GM12892 (cell line): ENCODE measurements at regions not wholly inside any gene's neighbourhood (a gene's known extent, or its start where the extent isn't known, plus 50 kb on each side); places are given as distances from the start of the nearest gene placed in this dataset.

Experiments used
- DNase-seq: peaks from one replicate; pipeline ENCODE4 v3.0.0; 2011; ENCODE audit not compliant: insufficient read length
- FAIRE-seq: peaks from 2 replicates; lab custom pipeline; 2011; peaks lifted over from hg19 to GRCh38; lab: Jason Lieb, UNC
- POLR2A ChIP-seq: IDR thresholded peaks from 2 replicates; pipeline ENCODE4 v1.6.1; 2011; ENCODE audit warnings: low read depth, low read length, control low read depth
- POLR2AphosphoS5 ChIP-seq: IDR thresholded peaks from 2 replicates; pipeline ENCODE4 v1.6.1; 2011; ENCODE audit warnings: low read depth, low read length, control low read depth
- TAF1 ChIP-seq: IDR thresholded peaks from 2 replicates; pipeline ENCODE4 v1.6.1; 2011; ENCODE audit warnings: low read depth, mild to moderate bottlenecking, control low read depth, low read length, borderline replicate concordance

DNA sequence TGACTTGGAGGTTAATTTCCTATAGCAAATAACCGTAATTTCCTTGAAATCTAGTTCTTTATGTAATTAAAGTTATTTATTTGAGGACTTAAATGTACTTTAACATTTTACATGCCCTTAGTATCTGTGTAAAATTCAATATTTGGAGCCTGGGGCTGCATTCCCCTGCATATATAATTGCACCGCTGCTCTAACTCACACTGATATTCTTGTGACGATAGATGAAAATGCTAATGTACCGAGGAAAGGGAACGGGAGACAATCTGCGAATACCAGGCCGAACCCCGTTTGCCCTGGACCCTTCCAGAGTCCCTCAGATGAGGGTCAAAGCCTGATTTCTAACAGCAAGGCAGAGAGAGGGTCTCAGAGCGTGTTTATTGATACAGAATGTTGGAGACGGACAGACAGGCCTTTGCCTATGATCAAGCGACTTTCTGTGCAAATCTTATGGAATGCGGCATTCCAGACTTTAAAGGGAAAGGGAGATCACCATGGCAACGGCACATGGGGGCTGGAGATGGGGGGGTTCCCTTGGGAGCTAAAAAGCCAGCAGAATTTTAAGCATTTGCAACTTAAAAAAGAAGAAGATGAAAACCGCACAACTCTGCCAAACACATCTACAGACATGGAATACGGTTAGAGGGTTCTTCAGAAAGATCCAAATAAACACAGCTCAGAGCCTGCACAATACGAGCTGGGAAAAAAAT, 57.6 kb upstream of the TWIST2 start:
- DNase-seq (no peak), FAIRE-seq (no peak)
- no peak for TF ChIP-seq TAF1
- no peak for TF ChIP-seq POLR2A
- TF ChIP-seq POLR2AphosphoS5 = no peak

DNA sequence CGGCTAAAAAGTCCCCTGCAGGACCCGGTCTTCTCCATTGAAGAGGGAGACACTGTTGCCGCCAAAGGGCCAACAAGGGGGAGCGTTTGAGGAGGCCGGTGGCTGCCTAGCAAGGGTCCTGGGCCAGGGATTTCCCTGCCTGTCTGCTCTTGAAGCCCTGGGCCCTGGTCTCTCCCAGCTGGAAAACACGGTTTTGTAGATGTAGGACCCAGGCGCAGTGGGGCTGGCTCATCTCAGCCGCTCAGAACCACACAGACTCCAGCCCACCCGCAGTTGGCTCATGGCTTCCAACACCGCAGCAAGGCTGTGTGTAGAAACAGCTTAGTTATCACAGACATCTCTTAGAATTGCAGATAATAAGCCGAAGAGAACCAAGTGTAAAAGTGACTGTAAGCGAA, 57.1 kb upstream of the TWIST2 start:
- DNase-seq (no peak), FAIRE-seq (no peak)
- TF ChIP-seq POLR2AphosphoS5 (no peak), TAF1 (no peak), POLR2A (no peak)

DNA sequence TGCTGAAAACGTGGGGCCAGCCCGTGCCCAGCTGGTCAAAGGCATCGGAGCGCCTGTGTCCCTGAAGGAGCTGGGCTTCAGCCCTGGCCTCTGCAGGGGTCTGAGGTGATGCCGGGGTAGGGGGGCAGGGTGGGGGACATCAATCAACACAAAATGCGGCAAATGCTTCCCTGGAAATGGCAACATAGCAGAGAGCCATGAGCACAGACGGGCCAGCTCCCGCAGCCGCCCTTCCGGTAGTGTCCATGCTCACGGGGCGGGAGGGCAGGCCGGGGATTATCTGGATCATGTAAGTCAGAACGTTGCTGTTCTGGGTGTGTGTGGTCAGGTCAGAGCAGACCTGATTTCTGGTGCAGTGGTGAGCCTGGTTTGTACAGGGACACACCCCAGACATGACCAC, 56.5 kb upstream of the TWIST2 start:
- FAIRE-seq (no peak), DNase-seq (no peak)
- no peak for TF ChIP-seq POLR2A
- no peak for TF ChIP-seq POLR2AphosphoS5
- no peak for TF ChIP-seq TAF1

DNA sequence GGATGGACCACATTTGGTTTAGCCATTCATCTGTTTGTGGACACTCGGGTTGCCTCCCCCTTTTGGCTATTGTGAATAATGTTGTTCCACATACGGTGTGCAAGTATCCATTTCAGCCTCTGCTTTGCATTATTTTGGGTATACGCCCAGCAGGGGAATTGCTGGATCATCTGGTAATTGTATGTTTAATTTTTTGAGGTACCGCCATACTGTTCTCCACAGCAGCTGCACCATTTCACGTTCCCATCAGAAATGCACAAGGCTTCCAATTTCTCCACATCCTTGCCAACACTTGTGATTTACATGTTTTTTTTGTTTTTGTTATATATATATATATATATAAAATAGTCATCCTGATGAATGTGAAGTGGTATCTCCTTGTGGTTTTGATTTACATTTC, 54.6 kb upstream of the TWIST2 start:
- FAIRE-seq = no peak
- DNase-seq = no peak
- TF ChIP-seq POLR2AphosphoS5 (no peak), POLR2A (no peak), TAF1 (no peak)

DNA sequence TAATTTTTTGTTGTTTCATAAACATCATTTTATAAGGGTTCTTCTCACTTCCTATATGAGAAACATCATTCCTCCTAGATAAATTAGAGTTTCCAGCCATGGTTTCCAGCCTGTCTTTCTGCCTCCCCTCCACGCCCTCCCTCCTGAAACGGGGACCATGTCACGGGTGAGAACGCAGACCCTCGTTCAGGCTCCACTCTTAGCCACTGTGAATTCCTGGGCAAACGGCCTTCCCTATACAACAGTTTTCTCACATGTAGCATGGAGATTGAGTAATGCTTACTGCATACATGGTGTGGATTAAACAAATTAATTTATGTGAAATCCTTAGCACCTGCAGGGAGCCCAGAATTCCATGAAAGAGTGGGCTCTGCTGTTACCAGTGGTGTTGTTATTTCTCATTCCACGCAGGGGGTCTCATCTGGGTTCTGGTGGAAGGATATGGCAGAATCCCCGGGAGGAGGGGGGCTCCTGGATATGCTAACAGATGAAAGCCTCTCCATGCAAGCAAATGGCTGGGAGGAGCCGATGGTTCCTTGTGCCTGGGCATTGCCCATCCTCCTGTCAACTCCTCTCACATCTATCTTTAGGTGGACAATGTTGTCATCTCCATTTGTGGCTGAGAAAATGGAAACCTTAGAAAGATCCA, 54.0 kb upstream of the TWIST2 start:
- TF ChIP-seq POLR2A (no peak), TAF1 (no peak)
- FAIRE-seq (no peak), DNase-seq (no peak)

DNA sequence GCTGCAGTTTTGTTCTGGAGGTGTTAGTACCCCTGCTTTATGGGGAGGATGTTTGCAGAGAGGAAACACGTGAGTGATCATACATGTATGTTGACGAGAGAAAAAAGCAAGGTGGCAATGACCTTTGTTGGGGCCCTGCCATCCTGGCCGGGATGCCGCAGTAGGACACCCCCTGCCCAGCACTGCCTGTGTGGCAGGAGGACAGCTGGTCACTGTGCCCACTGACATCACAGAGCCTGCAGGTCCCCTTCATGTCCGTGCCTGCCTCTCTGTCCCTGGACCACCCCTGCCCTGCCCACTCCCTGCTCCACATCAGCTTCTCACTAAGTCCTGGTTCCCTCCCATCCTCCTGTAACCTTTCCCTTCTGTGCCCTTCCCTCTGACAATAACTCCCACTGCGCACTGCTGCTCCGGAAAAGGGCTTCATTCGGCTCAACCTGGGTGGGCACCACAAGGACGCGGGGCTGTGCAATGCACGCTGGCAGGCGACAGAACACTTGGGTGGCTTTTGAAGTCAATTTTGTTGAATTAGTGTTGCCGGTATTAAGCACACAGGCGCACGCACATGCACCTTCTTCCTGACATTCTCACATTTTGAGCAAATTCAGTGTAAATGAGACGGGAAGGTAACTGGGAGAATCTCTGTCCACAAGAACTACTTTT, 51.5 kb upstream of the TWIST2 start:
- TF ChIP-seq POLR2A (no peak), POLR2AphosphoS5 (no peak), TAF1 (no peak)
- DNase-seq (no peak), FAIRE-seq (no peak)

DNA sequence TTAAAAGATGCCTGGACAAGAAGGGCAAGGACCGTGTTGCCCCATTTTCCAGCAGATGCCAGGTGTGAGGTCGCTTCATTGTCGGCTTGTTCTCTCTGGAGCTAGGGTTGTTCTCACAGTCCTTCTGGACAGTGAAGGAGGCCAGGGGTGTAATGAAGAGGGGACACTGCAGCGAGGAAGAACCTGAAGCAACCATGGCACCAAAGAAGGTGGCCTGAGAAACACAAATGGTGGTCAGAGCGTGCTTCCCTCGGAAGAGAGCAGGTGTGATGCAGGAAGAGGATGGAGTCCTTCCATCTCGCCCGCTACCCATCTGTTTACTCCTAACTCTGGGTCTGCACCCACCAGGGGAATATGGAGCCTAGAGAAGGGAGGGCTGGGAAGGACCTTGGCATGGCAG, 50.3 kb upstream of the TWIST2 start:
- DNase-seq = no peak
- no peak for FAIRE-seq
- no peak for TF ChIP-seq TAF1
- TF ChIP-seq POLR2A = no peak
- TF ChIP-seq POLR2AphosphoS5 = no peak
